Stimulated activated CD4-positive, alpha-beta T cell treated with anti-CD3 and anti-CD28 coated beads, Interleukin-2, amount 100 ng/mL, for 4 hours (primary cell): ENCODE measurements at regions not wholly inside any gene's neighbourhood (a gene's known extent, or its start where the extent isn't known, plus 50 kb on each side); places are given as distances from the start of the nearest gene placed in this dataset.
"Not testable (repeated sequence)": the region's sequence is repeated elsewhere in the genome, so short reads cannot be mapped to it uniquely, and the experiment has no call there.

ENCODE experiments used
- DNase-seq: peaks from one replicate; pipeline ENCODE4 v3.0.0-alpha.2; 2020; ENCODE audit warnings: low read depth

- DNase-seq, result no peak
Measured at GRCh38 chr12:46571608-46572007, 199.0 kb upstream of the SLC38A2 start.

GRCh38 chr12:46569826-46570439 lies 197.4 kb upstream of the SLC38A2 start:
- no peak for DNase-seq

- DNase-seq, result no peak
Measured at GRCh38 chr12:46567667-46568066, 195.1 kb upstream of the SLC38A2 start.

- DNase-seq, result no peak
Measured at GRCh38 chr12:46562625-46563225, 190.2 kb upstream of the SLC38A2 start.

- DNase-seq, result not testable (repeated sequence)
Measured at GRCh38 chr12:46561769-46562624, 189.4 kb upstream of the SLC38A2 start.

- DNase-seq, result no peak
Measured at GRCh38 chr12:46560874-46561273, 188.3 kb upstream of the SLC38A2 start.

GRCh38 chr12:46560089-46560488 lies 187.5 kb upstream of the SLC38A2 start:
- no peak for DNase-seq

- DNase-seq, result no peak
Measured at GRCh38 chr12:46559311-46559710, 186.7 kb upstream of the SLC38A2 start.

GRCh38 chr12:46558677-46559076 lies 186.1 kb upstream of the SLC38A2 start:
- no peak for DNase-seq

- no peak for DNase-seq
Measured at GRCh38 chr12:46557539-46558373, 185.2 kb upstream of the SLC38A2 start.

GRCh38 chr12:46556819-46557524 lies 184.4 kb upstream of the SLC38A2 start:
- DNase-seq, result no peak

GRCh38 chr12:46556105-46556559 lies 183.6 kb upstream of the SLC38A2 start:
- no peak for DNase-seq

GRCh38 chr12:46555406-46555852 lies 182.9 kb upstream of the SLC38A2 start:
- DNase-seq, result no peak

GRCh38 chr12:46554460-46554859 lies 181.9 kb upstream of the SLC38A2 start:
- DNase-seq, result no peak

GRCh38 chr12:46553911-46554310 lies 181.3 kb upstream of the SLC38A2 start:
- no peak for DNase-seq

GRCh38 chr12:46553266-46553665 lies 180.7 kb upstream of the SLC38A2 start:
- no peak for DNase-seq

GRCh38 chr12:46550266-46550879 lies 177.8 kb upstream of the SLC38A2 start:
- DNase-seq, result no peak

GRCh38 chr12:46549527-46550265 lies 177.1 kb upstream of the SLC38A2 start:
- peak; percentile 11 for DNase-seq

- no peak for DNase-seq
Measured at GRCh38 chr12:46548605-46549071, 176.1 kb upstream of the SLC38A2 start.
